ENCODE measurements at regions not wholly inside any gene's neighbourhood (a gene's known extent, or its start where the extent isn't known, plus 50 kb on each side); places are given as distances from the start of the nearest gene placed in this dataset.

GRCh38 chr7:33661430-33662160 is 243.7 kb upstream of the BMPER start:
- no peaks in the 10 kb centered on the region for H3K9me3 Mint-ChIP-seq
- ATAC-seq (no peak), DNase-seq (no peak)
- Histone ChIP-seq H3K4me1 (ENCODE audit: control insufficient read depth, insufficient read depth, low read length) (peaks cover 3% of the 10 kb centered on the region), H3K27ac (ENCODE audit: low read length) (no peak overlapping the region), H3K36me3 (ENCODE audit: control insufficient read depth, insufficient read depth, low read length) (no peaks in the 10 kb centered on the region), H3K9me3 (ENCODE audit: control insufficient read depth, insufficient read depth, low read length) (no peaks in the 10 kb centered on the region), H3K27me3 (ENCODE audit: control insufficient read depth, insufficient read depth, low read length) (no peaks in the 10 kb centered on the region), H3K4me3 (ENCODE audit: low read length) (no peak overlapping the region)
- no peak overlapping the region for H3K4me3 Mint-ChIP-seq
- 25% methylated on average over 3 of the region's 7 CpGs for WGBS (ENCODE audit: insufficient coverage)
- intact Hi-C loops (cut with micrococcal nuclease): no loop called here
- peaks cover 30 to 39% of the 10 kb centered on the region in 2 donors for H3K4me1 Mint-ChIP-seq
- no peak for TF ChIP-seq CTCF (IDR thresholded peaks at IDR 0.05)
- no peak overlapping the region for H3K27ac Mint-ChIP-seq
- H3K36me3 Mint-ChIP-seq: no peaks in the 10 kb centered on the region
- H3K27me3 Mint-ChIP-seq (ENCODE audit: low read depth in 2 of 2): no peaks in the 10 kb centered on the region

GRCh38 chr7:33666531-33666930 is 238.8 kb upstream of the BMPER start:
- no peaks in the 10 kb centered on the region for H3K27me3 ChIP-seq (ENCODE audit: control insufficient read depth, insufficient read depth, low read length)

GRCh38 chr7:33667196-33667595 is 238.1 kb upstream of the BMPER start:
- H3K4me1 Mint-ChIP-seq: peaks cover 37 to 49% of the 10 kb centered on the region in 2 donors
- DNase-seq: no peak
- no peaks in the 10 kb centered on the region for H3K27me3 ChIP-seq (ENCODE audit: control insufficient read depth, insufficient read depth, low read length)
- no peak overlapping the region for H3K27ac ChIP-seq (ENCODE audit: low read length)
- H3K27ac Mint-ChIP-seq: no peak overlapping the region
- no peaks in the 10 kb centered on the region for H3K36me3 ChIP-seq (ENCODE audit: control insufficient read depth, insufficient read depth, low read length)
- H3K9me3 ChIP-seq (ENCODE audit: control insufficient read depth, insufficient read depth, low read length): no peaks in the 10 kb centered on the region
- no peak for TF ChIP-seq CTCF (IDR thresholded peaks at IDR 0.05)
- peaks cover 3% of the 10 kb centered on the region for H3K4me1 ChIP-seq (ENCODE audit: control insufficient read depth, insufficient read depth, low read length)
- H3K9me3 Mint-ChIP-seq: no peaks in the 10 kb centered on the region
- no peaks in the 10 kb centered on the region for H3K36me3 Mint-ChIP-seq
- H3K4me3 Mint-ChIP-seq: no peak overlapping the region
- H3K27me3 Mint-ChIP-seq (ENCODE audit: low read depth in 2 of 2): no peaks in the 10 kb centered on the region
- no peak for ATAC-seq
- no peak overlapping the region for H3K4me3 ChIP-seq (ENCODE audit: low read length)
- intact Hi-C loops (cut with micrococcal nuclease): no loop called here

More at GRCh38 chr7:33666531-33666930, 238.8 kb upstream of the BMPER start:
- DNase-seq (no peak), ATAC-seq (no peak)
- H3K4me1 Mint-ChIP-seq: peaks cover 38 to 49% of the 10 kb centered on the region in 2 donors
- Histone ChIP-seq H3K4me3 (ENCODE audit: low read length) (no peak overlapping the region), H3K27ac (ENCODE audit: low read length) (no peak overlapping the region), H3K36me3 (ENCODE audit: control insufficient read depth, insufficient read depth, low read length) (no peaks in the 10 kb centered on the region), H3K4me1 (ENCODE audit: control insufficient read depth, insufficient read depth, low read length) (peaks cover 3% of the 10 kb centered on the region), H3K9me3 (ENCODE audit: control insufficient read depth, insufficient read depth, low read length) (no peaks in the 10 kb centered on the region)
- intact Hi-C loops (cut with micrococcal nuclease): no loop called here
- no peak for TF ChIP-seq CTCF (IDR thresholded peaks at IDR 0.05)
- H3K4me3 Mint-ChIP-seq: no peak overlapping the region
- no peaks in the 10 kb centered on the region for H3K27me3 Mint-ChIP-seq (ENCODE audit: low read depth in 2 of 2)
- no peak overlapping the region for H3K27ac Mint-ChIP-seq
- H3K9me3 Mint-ChIP-seq: no peaks in the 10 kb centered on the region
- no peaks in the 10 kb centered on the region for H3K36me3 Mint-ChIP-seq

GRCh38 chr7:33669251-33669670 is 236.1 kb upstream of the BMPER start:
- peaks cover 19 to 36% of the 10 kb centered on the region in 2 donors for H3K4me1 Mint-ChIP-seq
- intact Hi-C loops (cut with micrococcal nuclease): no loop called here
- H3K9me3 Mint-ChIP-seq: no peaks in the 10 kb centered on the region
- Histone ChIP-seq H3K36me3 (ENCODE audit: control insufficient read depth, insufficient read depth, low read length) (no peaks in the 10 kb centered on the region), H3K4me1 (ENCODE audit: control insufficient read depth, insufficient read depth, low read length) (no peaks in the 10 kb centered on the region), H3K4me3 (ENCODE audit: low read length) (no peak overlapping the region), H3K9me3 (ENCODE audit: control insufficient read depth, insufficient read depth, low read length) (no peaks in the 10 kb centered on the region), H3K27ac (ENCODE audit: low read length) (no peak overlapping the region), H3K27me3 (ENCODE audit: control insufficient read depth, insufficient read depth, low read length) (no peaks in the 10 kb centered on the region)
- no peak for TF ChIP-seq CTCF (IDR thresholded peaks at IDR 0.05)
- no peaks in the 10 kb centered on the region for H3K27me3 Mint-ChIP-seq (ENCODE audit: low read depth in 2 of 2)
- 96% methylated on average over 4 of the region's 5 CpGs for WGBS (ENCODE audit: insufficient coverage)
- no peak for DNase-seq
- ATAC-seq: no peak
- H3K36me3 Mint-ChIP-seq: no peaks in the 10 kb centered on the region
- peak overlapping the region; percentile 30 for H3K4me3 Mint-ChIP-seq
- H3K27ac Mint-ChIP-seq: no peak overlapping the region

Measured in natural killer cell (primary cell).